GM12878 (cell line): ENCODE measurements at regions not wholly inside any gene's neighbourhood (a gene's known extent, or its start where the extent isn't known, plus 50 kb on each side); places are given as distances from the start of the nearest gene placed in this dataset.

Experiments used
- ATAC-seq: fragments of 200-7000 bp; cut with Tn5 transposase; 3 replicates; pipeline ENCODE4 v1.9.1; 2020; ENCODE audit warnings: mild to moderate bottlenecking, moderate library complexity
- BruUV-seq: library from RNA; stranded (reverse); fragments of 400-500 nt; replicated peaks from 2 replicates; lab custom pipeline; 2021; lab: Mats Ljungman, UMichigan
- CTCF ChIA-PET: fragments of 300-600 bp; sonication (Branson Sonifier 250); formaldehyde crosslinking; extraction: SDS; loops from one replicate; lab custom pipeline; 2021; ENCODE audit warnings: inconsistent platforms; lab: Yijun Ruan, JAX
- POLR2A ChIA-PET: fragments of 350-600 bp; formaldehyde crosslinking; extraction: SDS; loops from one replicate; lab custom pipeline; 2021; ENCODE audit warnings: inconsistent platforms; lab: Charles Lee
- RAD21 ChIA-PET: fragments of 300-600 bp; sonication (Branson Sonifier 250); formaldehyde crosslinking; loops from one replicate; lab custom pipeline; 2023; ENCODE audit warnings: antibody characterized with exemption; ENCODE audit not compliant: unreplicated experiment; lab: Charles Lee
- SMC1A ChIA-PET: fragments of 300-600 bp; sonication (Branson Sonifier 250); formaldehyde crosslinking; loops from one replicate; lab custom pipeline; 2023; ENCODE audit not compliant: unreplicated experiment, uncharacterized antibody; lab: Charles Lee
- DNase-seq: peaks from one replicate; pipeline ENCODE4 v3.0.0-alpha.2; 2011; ENCODE audit warnings: low read depth, low spot score
- FAIRE-seq: peaks from 3 replicates; lab custom pipeline; 2011; peaks lifted over from hg19 to GRCh38; lab: Jason Lieb, UNC
- H2AFZ ChIP-seq: 2 replicates; pipeline ENCODE4 v1.6.0; 2011; ENCODE audit warnings: low read depth, low read length, control low read depth; ENCODE audit not compliant: control insufficient read depth
- H3K27ac ChIP-seq: 2 replicates; pipeline ENCODE4 v1.5.1; 2011; ENCODE audit warnings: control low read depth; ENCODE audit not compliant: control insufficient read depth, insufficient read depth
- H3K27me3 ChIP-seq, 2 experiments: replicated peaks in 1 of 2; 2 replicates each; pipeline versions ENCODE4 v1.6.0 to v1.6.1; 2011; ENCODE audit warnings: low read length in 1 of 2; ENCODE audit not compliant: control insufficient read depth in 2 of 2, insufficient read depth in 2 of 2
- H3K36me3 ChIP-seq, 2 experiments: 2 replicates each; pipeline ENCODE4 v1.5.1; 2011; ENCODE audit warnings: low read length in 1 of 2; ENCODE audit not compliant: control insufficient read depth in 2 of 2, insufficient read depth in 2 of 2
- H3K4me1 ChIP-seq: 2 replicates; pipeline ENCODE4 v1.6.1; 2011; ENCODE audit warnings: mild to moderate bottlenecking, low read length, moderate library complexity, mixed read lengths; ENCODE audit not compliant: control insufficient read depth, insufficient read depth
- H3K4me2 ChIP-seq: 2 replicates; pipeline ENCODE4 v1.6.0; 2011; ENCODE audit warnings: control low read depth; ENCODE audit not compliant: control insufficient read depth, insufficient read depth
- H3K4me3 ChIP-seq: fragments of 200-600 bp; sonication (generic); 2 replicates; pipeline ENCODE4 v1.5.1; 2016
- H3K79me2 ChIP-seq: 2 replicates; pipeline ENCODE4 v1.6.0; 2011; ENCODE audit warnings: low read length; ENCODE audit not compliant: control insufficient read depth, insufficient read depth
- H3K9ac ChIP-seq: 2 replicates; pipeline ENCODE4 v1.8.0; 2011; ENCODE audit warnings: low read length, control low read depth, mixed read lengths; ENCODE audit not compliant: control insufficient read depth, insufficient read depth
- H3K9me3 ChIP-seq: replicated peaks from 3 replicates; pipeline ENCODE4 v1.5.1; 2011; ENCODE audit warnings: mild to moderate bottlenecking, low read length; ENCODE audit not compliant: control insufficient read depth, insufficient read depth
- H4K20me1 ChIP-seq: 2 replicates; pipeline ENCODE4 v1.6.0; 2011; ENCODE audit not compliant: control insufficient read depth, insufficient read depth
- ATF2 ChIP-seq: IDR thresholded peaks from 2 replicates; pipeline ENCODE4 v1.6.1; 2012; ENCODE audit warnings: low read length, inconsistent platforms
- CBX5 ChIP-seq: sonication (generic); IDR thresholded peaks from 2 replicates; pipeline ENCODE4 v1.6.1; 2016; ENCODE audit warnings: low read depth, moderate library complexity, mild to moderate bottlenecking, inconsistent platforms
- CEBPZ ChIP-seq: fragments of 150-350 bp; IDR thresholded peaks from 2 replicates; pipeline ENCODE4 v1.6.1; 2016; ENCODE audit warnings: low read depth, low read length
- CUX1 ChIP-seq: IDR thresholded peaks from 2 replicates; pipeline ENCODE4 v1.6.1; 2012; ENCODE audit warnings: improper control_type of control experiment, low read depth, low read length; ENCODE audit not compliant: insufficient replicate concordance
- HSF1 ChIP-seq: fragments of 150-350 bp; IDR thresholded peaks from 2 replicates; pipeline ENCODE4 v1.6.1; 2014; ENCODE audit warnings: mild to moderate bottlenecking, low read depth, low read length
- NFIC ChIP-seq: IDR thresholded peaks from 2 replicates; pipeline ENCODE4 v1.6.1; 2012; ENCODE audit warnings: low read depth, mild to moderate bottlenecking, inconsistent platforms, low read length, moderate library complexity
- REST ChIP-seq: IDR thresholded peaks from 2 replicates; pipeline ENCODE4 v1.6.1; 2012; ENCODE audit warnings: mild to moderate bottlenecking, low read depth, low read length
- SREBF2 ChIP-seq: IDR thresholded peaks from 2 replicates; pipeline ENCODE4 v1.6.1; 2012; ENCODE audit warnings: mild to moderate bottlenecking, low read length
- ZNF24 ChIP-seq: fragments of 450-650 bp; IDR thresholded peaks from 2 replicates; pipeline ENCODE4 v1.6.1; 2017; ENCODE audit warnings: antibody characterized with exemption, mild to moderate bottlenecking
- WGBS: methylation state at CpG from one replicate; pipeline ENCODE4 v1.1.6; 2016; ENCODE audit warnings: low lambda C conversion rate; ENCODE audit not compliant: insufficient replicate concordance, insufficient coverage; ENCODE audit errors: missing lambda C conversion rate; 5-methylcytosine and 5-hydroxymethylcytosine counted together
- in situ Hi-C: fragments of 300-500 bp; cut with MboI; formaldehyde crosslinking; loops from 9 replicates; pipeline ENCODE4 v1.14.3; 2018; ENCODE audit warnings: mixed read lengths
- intact Hi-C: fragments of 100-400 bp; cut with micrococcal nuclease; formaldehyde crosslinking; loops from one replicate; pipeline ENCODE4 v1.14.2; 2022; ENCODE audit not compliant: unreplicated experiment

GRCh38 chrX:98523026-98523425 lies 1639.3 kb downstream of the RPA4 start:
- intact Hi-C loops: no loop called here
- Histone ChIP-seq H3K36me3 (no peaks in the 10 kb centered on the region), H4K20me1 (no peaks in the 10 kb centered on the region), H2AFZ (no peak overlapping the region), H3K9me3 (no peaks in the 10 kb centered on the region), H3K4me1 (no peaks in the 10 kb centered on the region), H3K4me3 (no peak overlapping the region), H3K4me2 (no peak overlapping the region), H3K9ac (no peak overlapping the region), H3K79me2 (no peaks in the 10 kb centered on the region), H3K27me3 (no peaks in the 10 kb centered on the region), H3K27ac (no peak overlapping the region)
- ChIA-PET CTCF (no interaction called here), SMC1A (no interaction called here), POLR2A (no interaction called here), RAD21 (no interaction called here)
- in situ Hi-C loops: no loop called here
- no TSS peak for BruUV-seq
- ATAC-seq (no peak), FAIRE-seq (no peak), DNase-seq (no peak)
- 42% methylated on average over 3 of the region's 3 CpGs for WGBS
- TF ChIP-seq NFIC (no peak), ZNF24 (no peak), ATF2 (no peak), HSF1 (no peak), CEBPZ (no peak), REST (no peak), CBX5 (no peak), CUX1 (no peak), SREBF2 (no peak)
